SU-DHL-6 (cell line): ENCODE measurements at regions not wholly inside any gene's neighbourhood (a gene's known extent, or its start where the extent isn't known, plus 50 kb on each side); places are given as distances from the start of the nearest gene placed in this dataset.

Source experiments
- EZH2phosphoT487 ChIP-seq: fragments of 200-600 bp; sonication (generic), shearing (Covaris generic); conservative IDR thresholded peaks from 2 replicates; pipeline ENCODE4 v1.6.1; 2018; ENCODE audit warnings: mild to moderate bottlenecking, antibody characterized with exemption, low read length, moderate library complexity, mixed read lengths
- TF ChIP-seq, protein P1 (sequence below): fragments of 200-600 bp; sonication (generic); IDR thresholded peaks from one replicate; pipeline ENCODE4 v1.5.1; 2017; ENCODE audit warnings: antibody characterized with exemption, mild to moderate bottlenecking, low read length, moderate library complexity; ENCODE audit not compliant: insufficient read depth, poor library complexity, severe bottlenecking

DNA sequence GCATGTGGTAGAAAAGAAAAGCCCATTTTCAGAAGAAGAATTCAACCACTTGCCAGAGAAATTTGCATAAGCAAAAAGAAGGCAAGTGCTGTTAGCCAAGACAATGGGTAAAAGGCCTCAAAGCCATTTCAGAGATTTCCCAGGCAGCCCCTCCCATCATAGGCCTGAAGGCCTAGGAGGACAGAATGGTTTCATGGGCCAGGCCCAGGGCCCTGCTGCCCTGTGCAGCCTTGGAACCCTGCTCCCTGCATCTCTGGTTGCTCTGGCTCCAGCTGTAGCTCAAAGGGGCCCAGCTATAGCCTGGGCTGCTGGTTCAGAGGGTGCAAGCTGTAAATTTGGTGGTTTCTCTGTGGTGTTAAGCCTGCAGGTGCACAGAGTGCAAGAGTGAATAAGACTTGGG lies 212.8 kb downstream of the EFNB2 start:
- TF ChIP-seq, protein P1, sequence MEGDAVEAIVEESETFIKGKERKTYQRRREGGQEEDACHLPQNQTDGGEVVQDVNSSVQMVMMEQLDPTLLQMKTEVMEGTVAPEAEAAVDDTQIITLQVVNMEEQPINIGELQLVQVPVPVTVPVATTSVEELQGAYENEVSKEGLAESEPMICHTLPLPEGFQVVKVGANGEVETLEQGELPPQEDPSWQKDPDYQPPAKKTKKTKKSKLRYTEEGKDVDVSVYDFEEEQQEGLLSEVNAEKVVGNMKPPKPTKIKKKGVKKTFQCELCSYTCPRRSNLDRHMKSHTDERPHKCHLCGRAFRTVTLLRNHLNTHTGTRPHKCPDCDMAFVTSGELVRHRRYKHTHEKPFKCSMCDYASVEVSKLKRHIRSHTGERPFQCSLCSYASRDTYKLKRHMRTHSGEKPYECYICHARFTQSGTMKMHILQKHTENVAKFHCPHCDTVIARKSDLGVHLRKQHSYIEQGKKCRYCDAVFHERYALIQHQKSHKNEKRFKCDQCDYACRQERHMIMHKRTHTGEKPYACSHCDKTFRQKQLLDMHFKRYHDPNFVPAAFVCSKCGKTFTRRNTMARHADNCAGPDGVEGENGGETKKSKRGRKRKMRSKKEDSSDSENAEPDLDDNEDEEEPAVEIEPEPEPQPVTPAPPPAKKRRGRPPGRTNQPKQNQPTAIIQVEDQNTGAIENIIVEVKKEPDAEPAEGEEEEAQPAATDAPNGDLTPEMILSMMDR: no peak
- TF ChIP-seq EZH2phosphoT487: no peak
